Hematopoietic multipotent progenitor cell treated with erythropoietin and hydrocortisone succinate and interleukin-3 and kit ligand, for 4 days (in vitro differentiated cells): ENCODE measurements at regions not wholly inside any gene's neighbourhood (a gene's known extent, or its start where the extent isn't known, plus 50 kb on each side); places are given as distances from the start of the nearest gene placed in this dataset.
A peak's percentile ranks its signal among the peaks of the same experiment; 100 is the strongest.

Source experiments
- DNase-seq: peaks from one replicate; pipeline ENCODE4 v3.0.0-alpha.2; 2015

DNA sequence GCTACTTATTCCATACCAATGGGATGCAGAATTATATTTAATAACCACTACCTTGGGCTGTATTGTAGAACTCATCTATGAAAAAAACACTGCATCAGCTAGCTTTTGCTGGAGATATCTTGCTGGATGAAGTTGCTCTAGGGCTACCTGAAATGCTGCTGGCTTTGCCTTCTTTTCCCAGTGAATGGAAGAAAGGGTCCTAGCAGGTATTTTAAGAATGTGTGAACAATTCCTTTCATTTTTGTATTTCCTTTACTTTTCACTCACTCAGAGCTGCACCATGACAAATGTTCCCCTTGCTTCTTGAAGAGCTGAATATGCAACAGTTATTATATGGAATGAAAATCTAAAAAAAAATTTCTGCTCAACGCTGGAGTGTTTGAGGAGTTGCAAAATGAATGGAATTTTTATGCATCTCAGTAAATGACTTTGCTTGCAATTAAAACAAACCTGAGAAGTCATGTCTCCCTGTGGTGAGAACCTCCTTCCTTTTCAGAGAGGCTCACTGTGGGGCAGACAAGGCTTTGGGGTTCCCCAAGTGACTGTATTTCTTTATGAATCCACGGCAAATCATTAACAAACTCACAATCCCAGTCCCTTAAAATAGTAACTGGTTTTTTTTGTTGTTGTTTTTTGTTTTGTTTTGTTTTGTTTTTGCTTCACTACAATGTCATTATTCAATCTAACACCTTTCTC, 566.8 kb upstream of the KIRREL3 start:
- no peak for DNase-seq

DNA sequence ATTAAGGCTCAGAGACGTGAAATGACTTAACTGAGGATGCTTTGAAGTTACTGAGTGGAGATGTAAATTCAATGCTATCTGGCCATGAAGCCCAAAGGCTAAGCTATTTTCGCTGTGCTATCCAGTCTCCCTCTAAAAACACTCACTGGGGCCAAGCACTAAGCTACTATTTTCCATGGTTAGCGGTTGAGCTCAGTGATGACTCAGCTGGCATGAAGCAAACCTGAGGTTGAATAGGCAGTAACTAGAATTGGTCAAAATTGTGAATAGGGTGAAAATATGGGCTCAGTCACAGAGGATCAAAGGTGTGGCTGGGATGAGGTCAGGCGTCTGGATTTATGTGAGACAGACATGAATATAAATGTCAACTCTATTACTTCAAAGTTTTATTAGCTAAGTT, 564.2 kb upstream of the KIRREL3 start:
- DNase-seq: no peak

DNA sequence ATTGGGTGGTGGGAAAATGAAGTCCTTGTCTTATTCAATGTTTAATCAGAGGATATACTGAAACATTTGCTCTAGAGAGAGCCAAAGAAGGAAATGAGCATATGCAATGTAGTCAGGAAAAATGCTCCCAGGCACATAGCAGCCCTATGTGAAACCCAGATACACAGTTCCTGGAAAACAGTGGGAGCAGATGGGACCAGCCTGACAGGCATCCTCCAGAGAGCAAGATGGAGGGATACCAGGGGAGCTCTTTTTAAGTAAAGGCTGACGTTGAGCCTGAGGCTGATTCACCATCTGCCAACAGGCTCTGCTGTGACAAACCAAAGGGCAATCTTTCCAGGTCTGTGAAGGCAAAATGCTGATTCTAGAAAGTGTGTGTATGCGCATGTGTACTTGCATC, 559.4 kb upstream of the KIRREL3 start:
- DNase-seq: no peak

DNA sequence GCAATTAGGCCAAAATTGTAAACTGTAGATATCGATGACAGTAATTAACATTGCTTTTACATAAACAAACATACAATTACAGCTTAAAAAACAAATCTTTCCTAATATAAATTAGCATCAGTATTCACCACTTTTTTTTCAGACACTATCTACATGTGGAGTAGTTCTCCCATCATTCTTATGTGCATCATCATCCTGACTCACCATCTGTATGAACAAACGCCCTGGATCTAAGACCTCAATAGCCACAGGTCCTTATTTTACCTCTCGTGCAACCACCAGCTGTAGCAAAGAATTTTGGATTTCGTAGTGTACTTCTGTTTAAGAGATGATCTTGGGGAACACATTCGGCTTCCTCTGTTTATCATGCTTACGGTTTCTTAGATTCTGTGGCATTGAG, 551.9 kb upstream of the KIRREL3 start:
- no peak for DNase-seq

DNA sequence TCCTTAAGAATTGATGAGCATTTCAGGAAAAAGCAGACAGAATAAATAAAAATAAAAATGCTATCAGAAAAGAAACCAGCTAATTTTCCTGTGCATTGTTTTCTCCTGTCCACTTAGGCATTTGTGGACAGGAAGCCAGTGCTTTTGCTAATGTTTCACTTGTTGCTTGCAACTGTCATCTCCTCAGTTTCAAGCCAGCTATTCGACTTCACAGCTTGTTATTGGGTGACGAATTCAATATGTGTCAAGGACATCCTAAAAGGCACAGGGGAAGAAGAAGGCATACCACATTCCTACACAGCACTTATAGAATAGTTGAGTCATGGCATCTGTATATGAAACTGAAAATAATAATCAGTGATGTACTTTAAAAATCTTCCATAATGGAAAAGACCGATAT, 530.6 kb upstream of the KIRREL3 start:
- DNase-seq: no peak

DNA sequence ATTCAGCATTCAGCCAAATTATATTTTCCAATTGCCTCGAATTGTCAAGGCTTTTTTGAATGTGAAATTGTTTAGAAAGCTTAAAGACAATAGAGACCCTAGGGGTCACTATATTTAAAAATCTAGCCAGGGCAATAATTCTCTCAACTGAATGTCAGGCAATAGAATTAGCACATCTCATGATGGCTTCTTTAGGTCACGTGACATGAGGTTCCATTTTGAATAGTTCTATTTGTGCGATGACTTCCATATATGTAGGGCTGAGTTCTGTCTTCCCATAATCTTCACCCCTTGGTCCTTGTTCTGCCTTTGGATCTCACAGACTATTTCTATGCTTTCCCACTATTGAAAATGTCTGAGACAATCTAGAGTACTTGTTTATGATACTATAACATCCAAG, 527.7 kb upstream of the KIRREL3 start:
- no peak for DNase-seq

DNA sequence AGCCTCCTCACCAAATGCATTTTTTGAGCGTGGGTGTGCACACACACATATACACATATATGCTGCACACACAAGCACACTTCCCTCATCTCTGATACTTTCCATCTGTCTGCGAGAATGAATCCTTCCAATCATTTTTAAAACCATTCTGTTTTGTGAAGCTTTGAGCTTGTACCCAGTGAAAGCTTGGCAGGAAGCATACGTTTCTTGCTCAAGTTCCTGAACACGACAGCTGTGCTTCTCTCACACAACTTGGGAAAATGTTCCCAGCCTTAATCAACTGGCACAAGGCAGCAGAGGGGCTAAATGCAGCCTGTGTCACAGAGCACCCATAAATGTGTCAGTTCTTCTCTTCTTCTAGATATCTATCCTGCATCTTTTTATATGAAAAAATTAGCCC, 524.0 kb upstream of the KIRREL3 start:
- peak; percentile 50 for DNase-seq

DNA sequence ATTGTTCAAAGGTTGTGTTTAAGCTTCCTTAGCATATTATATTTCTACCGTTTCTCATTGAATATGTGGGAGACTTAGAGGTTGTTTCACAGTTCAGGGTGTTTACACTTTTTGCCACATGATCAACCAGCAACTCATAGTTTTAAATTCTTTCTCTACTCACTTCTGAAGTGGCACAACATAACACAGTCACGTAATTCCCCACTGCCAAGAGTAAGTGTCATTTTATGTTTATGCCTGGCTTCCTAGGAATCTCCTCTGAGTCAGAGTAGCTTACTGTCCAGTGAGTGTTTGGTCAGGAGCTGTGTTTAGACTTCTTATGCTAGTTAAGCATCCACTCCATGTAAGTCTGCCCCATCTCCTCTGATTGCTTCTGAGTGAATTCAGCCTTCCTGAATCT, 520.8 kb upstream of the KIRREL3 start:
- DNase-seq: no peak

DNA sequence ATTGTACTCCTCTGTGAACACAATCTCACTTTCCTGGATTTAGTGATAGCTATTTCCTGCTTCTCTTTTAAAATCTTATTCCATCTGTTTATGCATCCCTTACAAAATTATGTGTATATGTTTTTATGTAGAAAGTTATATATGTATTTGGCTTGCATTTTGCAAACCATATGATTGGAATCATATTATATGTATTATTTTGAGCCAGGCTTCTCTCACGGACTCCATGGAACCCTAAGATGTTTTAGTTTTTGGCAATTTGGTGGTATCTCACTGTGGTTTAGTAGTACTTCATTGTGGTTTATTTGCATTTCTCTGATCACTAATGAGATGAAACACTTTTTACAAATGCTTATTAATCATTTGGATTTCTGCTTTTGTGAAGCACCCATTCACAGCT, 507.3 kb upstream of the KIRREL3 start:
- no peak for DNase-seq

DNA sequence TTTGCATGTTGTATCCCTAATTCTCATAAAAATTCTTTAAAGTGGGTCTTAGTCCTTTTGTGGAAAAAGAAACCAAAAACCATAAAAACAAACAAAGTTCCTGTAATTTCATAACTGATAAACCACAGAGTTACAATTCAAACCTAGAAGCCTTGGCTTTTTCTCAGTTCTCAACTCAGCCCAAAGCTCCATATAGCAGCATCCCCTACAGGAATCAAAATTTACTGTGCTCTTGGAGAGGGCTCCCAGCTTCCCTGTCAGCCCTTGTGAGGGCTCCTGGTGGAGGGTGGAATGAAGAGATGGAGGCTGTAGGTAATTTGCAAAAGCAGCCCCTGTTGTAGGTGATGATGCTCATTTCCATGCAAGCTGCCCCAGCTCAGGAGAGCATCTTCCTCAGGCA, 506.1 kb upstream of the KIRREL3 start:
- peak; percentile 12 for DNase-seq

DNA sequence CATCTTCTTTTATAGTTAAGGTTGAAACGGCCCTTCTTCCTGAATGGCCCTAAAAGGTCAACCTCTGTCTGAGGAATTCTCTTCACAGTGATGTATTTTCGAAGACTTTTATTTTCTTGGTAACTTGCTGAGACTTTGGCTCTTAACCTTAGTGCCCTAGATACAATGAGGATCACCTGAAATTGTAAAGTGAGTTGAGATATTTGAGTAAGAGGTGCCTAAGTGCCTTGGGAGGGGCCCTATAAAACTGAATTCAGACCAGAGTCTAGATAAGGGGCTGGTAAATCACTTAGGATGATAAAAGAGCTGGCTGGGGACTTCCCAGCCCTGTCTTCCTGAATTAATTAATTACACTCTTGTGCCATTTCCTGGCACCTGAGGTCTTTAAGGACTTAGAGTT, 505.6 kb upstream of the KIRREL3 start:
- peak; percentile 3 for DNase-seq

DNA sequence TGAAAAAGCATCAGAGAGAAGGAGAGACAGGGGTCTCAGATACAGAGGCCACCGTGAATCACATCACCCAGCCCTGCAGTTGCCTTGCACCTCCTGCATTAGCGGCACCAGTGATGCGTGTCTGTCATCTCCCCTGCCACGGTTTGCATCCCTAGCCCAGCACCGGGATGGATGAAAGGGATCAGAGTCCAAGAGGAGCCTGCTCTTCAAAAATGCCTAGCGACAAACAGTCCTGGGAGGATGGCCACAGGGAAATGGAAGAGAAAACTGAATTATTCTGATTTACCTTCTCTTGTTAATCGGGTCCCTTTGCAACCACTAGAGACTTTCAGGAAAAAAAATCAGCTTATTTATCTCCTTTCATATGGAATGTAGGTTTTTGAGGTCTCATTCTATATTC, 495.6 kb upstream of the KIRREL3 start:
- no peak for DNase-seq

DNA sequence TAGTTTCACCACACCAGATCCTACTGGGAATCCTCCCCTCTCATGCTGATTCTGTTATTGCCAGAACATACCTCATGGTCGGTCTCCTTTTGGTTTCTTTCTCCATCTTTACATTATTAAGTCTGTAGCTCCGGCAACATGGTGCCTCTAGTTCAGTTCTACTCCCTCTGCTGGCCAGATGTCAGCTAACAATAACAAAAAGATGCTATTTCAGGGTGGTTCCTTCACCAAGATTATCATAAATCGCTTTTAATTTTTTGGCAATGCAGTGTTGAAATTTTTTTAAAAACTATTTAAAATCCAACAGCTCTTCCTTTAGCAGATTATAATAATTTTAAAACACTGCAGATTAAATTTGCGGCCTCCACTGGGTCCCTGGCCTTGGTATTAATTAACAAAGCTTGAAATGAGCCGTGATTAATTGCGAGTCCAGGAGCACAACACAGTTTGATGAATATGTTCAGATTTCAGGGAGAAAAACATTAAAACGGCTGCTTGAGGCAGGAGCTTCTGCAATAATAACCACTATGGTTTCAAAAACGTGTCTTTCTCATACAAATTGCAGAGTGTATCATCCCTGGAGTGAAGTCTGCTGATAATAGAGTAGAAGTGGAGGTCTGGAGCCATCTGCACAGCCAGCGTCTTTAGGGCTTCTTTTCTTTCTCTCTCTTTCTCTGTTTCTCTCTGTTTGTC, 492.9 kb upstream of the KIRREL3 start:
- peak; percentile 47 for DNase-seq

DNA sequence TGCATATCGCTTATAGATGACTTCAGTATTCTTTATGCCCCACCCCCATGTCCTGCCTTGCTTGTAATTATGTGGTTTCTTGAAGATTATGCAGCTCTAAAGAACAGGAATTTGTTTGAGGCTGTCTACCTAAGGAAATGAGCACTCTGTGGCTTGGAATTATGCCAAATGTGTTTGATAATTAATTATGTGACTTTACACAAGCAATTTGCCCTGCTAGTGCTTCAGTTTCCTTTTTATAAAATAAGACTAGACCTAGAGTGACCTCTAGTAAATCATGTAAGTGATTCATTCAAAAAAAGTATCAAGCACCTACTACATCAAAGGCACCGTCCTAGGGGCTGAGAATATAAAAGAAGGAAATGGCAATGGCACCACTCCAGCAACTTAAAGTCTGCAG, 491.5 kb upstream of the KIRREL3 start:
- peak; percentile 25 for DNase-seq

DNA sequence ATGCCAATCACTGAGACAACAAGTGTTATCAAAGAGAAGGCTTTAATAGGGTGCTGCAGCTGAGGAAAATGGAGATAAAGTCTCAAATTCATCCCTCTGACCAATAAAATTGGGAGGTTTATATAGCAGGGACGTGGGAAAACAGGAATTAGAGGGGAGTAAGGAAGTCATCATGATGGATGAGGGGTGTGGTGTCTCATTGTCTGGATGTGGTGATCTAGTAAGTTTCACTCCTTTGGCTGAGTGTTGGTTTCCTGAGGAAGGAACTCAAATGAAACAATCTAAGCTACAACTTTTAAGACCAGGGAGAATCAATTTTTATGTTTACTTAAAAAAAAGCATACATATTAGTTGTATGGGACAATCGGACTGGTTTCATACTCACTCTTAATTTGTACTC, 491.0 kb upstream of the KIRREL3 start:
- no peak for DNase-seq

DNA sequence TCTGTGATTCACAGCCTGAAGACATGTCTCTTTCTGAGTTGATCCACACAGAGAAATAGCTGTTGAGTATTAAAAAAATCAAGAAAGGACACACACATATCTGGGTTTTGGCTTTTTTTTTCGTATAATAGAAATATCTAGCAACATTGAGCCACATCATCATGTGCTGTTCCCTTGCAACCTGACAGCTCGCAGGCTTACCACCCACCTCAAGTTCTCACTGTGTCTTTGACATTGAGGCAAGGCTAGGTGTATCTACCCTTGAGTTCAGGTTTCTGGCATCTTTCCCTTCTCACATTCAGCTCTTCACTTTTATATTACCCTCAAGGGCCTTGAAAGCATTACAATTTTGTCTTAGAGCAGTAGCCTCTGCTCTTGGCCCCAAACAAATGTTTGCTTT, 490.3 kb upstream of the KIRREL3 start:
- no peak for DNase-seq

DNA sequence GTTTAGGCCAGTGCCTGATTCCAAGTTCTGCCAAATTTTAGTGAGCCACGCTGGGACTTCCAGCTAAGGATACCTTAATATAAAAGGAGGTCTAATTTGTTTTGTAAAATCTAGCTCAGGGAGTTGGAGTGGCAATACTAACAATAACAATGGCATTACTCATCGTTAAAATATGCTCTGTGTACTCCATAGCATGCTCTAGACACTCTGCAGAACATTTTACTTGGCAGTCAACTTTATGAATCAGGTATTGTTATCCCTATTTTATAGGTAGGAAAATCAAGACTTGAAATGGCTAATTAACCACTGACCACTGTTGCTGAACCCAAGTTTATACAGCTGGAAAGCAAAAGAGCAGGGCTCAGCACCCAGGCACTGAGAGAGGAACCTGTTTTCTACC, 485.0 kb upstream of the KIRREL3 start:
- no peak for DNase-seq

DNA sequence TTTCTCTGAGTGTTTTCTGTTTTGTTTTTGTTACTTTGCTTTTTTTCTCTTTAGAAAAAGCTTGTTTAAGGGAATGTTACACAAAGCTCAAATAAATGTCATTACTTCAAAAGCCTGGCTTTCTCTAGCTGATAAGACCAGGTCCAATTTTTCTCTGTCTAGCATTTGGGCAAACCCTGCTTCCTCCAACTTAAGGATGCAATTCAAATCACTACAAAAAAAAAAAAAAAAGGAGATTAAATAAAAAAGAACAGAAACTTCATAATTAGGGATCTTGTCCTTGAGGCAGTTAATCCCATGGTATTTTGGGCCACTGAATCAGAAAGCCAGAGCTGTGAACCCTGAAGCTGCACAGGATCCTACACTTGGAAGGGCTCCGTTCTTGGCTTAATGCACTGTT, 480.8 kb upstream of the KIRREL3 start:
- DNase-seq: no peak

DNA sequence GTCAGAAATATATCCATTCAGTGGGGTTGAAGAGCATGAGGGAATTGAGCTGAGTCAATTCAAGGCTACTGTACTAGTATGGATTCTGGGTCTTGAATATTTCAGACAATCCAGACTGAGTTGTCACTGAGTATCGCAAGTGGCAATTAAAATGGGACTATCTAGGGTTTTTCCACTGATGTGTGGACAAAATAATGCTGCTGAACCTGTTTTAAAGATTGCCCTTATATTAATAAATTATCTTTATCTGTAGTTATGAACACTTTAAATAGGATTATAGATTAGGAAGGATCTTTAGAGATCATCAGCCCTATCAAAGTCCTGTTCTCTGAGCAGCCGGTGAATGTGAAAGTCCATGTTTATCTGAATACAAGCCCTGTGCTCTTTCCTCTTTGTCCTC, 478.3 kb upstream of the KIRREL3 start:
- DNase-seq: no peak

DNA sequence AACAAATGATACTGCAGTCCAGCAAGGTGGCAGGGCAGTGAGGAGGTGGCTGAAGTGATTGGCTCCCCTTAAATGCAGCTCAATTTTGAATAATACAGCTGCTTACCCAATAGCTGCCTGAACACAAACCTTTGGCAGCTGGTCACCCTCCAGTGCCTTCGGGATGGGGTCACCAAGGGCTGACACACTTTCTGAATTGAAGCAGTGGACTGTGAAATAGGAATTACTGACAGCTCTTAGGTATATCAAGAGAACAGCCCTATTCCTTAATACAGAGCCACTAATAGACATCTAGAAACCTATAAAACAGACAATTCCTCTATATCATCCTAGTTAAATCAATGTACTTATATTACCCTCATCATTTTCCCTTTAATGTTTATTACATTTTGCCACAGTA, 474.2 kb upstream of the KIRREL3 start:
- no peak for DNase-seq

DNA sequence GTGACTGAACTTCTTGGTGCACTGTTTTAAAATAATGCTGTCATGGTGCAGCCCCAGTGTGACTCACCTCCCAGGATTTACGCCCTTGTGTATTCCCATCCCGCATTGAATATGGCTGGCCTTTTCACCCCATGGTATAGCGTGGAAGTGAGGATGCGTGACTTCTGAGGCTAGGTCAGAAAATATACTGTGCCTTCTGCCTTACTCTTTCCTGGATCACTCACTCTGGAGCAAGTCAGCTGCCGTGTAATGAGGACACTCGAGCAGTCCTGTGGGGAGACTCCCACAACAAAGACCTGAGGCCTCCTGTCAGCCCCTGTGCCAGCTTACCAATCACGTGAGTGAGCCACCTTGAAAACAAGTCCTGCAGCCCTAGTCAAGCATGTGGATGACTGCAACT, 471.9 kb upstream of the KIRREL3 start:
- DNase-seq: no peak

DNA sequence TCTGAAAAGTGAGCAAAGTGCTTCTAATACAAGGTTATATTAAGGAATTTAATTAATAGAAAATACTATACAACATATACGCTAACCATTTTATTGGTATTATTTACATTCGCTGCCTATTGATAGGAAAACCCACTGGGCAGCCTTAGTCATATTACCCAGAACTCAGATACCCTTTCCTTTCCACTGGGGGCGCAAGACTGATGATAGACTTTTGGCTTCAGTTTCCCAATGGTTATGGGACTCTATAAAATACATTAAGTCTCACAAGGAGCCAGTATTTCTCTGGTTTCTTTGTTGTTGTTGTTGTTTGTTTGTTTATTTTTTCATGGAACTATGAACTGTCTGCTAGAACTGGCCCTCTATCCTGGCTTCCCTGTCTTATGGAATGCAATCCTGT, 471.1 kb upstream of the KIRREL3 start:
- peak; percentile 3 for DNase-seq

DNA sequence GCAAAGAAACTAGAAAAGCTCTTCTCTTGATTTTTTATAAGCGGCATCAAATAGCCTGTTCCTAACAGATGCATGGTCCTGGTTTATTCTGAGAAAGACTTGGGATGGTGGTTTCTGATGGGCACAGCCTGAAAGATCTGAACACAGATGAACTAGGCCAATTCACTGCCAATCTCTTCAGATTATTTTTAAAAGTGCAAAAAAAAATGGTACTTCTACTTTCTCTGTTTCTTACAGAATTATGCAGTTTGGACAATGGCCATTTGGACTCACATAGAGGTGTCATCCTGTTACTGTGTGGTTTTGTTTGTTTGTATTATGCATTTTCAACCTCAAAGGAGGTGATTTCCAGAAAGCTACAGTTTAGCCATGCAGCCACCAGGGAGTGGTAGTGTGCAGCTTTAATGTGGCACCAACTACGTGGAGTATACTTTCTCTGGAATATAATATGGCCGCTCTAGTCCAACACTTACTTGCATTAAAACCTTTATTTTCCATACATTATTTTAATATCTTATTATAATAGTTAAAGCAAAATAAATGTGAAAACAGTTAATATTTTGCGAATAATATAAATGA, 469.8 kb upstream of the KIRREL3 start:
- DNase-seq: peak; percentile 65

DNA sequence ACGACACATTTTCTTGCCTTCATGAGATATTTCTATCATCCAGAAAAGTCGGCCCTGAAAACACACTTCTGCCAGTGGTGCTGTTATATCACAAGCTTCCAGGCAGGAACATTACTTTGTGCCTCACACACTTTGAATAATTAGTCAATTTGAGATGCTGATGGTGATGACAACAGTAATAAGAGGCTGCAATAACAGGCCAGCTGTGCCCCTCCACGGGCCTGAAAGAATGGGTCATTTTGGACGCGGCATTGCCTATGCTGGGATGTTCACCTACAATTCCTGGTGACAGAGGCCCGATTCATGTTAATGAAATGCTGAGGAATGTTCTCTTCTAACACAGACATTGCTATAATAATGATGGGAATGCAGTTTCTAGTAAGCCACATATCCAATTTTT, 463.8 kb upstream of the KIRREL3 start:
- no peak for DNase-seq

DNA sequence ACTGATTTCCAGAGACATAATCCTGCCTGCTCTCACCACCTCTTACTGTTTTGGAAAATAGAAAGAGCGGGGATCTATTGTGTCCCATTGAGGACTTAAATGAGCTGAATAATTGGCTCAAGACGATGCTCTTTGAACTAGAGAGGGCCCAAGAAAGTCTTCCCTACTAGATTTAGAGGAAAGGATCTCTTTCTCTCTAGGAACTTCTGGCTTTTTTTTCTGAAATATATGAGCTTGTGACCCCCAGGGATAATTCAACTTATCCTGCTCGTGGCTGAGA, 461.4 kb upstream of the KIRREL3 start:
- no peak for DNase-seq
